ENCODE measurements at regions not wholly inside any gene's neighbourhood (a gene's known extent, or its start where the extent isn't known, plus 50 kb on each side); places are given as distances from the start of the nearest gene placed in this dataset.
"Not testable (repeated sequence)": the region's sequence is repeated elsewhere in the genome, so short reads cannot be mapped to it uniquely, and the experiment has no call there.

GRCh38 chr10:94251568-94251967 lies 111.2 kb downstream of the NOC3L start:
- Histone ChIP-seq H3K27me3 (replicated peaks; ENCODE audit: control insufficient read depth, insufficient read depth, low read length) (no peaks in the 10 kb centered on the region; the same call in 1 of the 2 replicates), H3K4me3 (replicated peaks; ENCODE audit: low read depth, low read length) (no peak overlapping the region), H3K36me3 (ENCODE audit: control insufficient read depth, insufficient read depth, low read length) (no peaks in the 10 kb centered on the region)
- no peak for TF ChIP-seq CTCF (IDR thresholded peaks at IDR 0.05; ENCODE audit: insufficient read depth, low read length, poor library complexity, severe bottlenecking)
- DNase-seq (ENCODE audit: extremely low read depth, insufficient read length), result no peak

GRCh38 chr10:94257407-94257806 lies 105.3 kb downstream of the NOC3L start:
- H3K4me3 ChIP-seq (replicated peaks; ENCODE audit: low read depth, low read length); DNase-seq (ENCODE audit: extremely low read depth, insufficient read length); H3K36me3 ChIP-seq (ENCODE audit: control insufficient read depth, insufficient read depth, low read length); H3K27me3 ChIP-seq (replicated peaks; ENCODE audit: control insufficient read depth, insufficient read depth, low read length): not testable (repeated sequence)

GRCh38 chr10:94260455-94260854 lies 102.3 kb downstream of the NOC3L start:
- Histone ChIP-seq H3K36me3 (ENCODE audit: control insufficient read depth, insufficient read depth, low read length) (no peaks in the 10 kb centered on the region), H3K4me3 (replicated peaks; ENCODE audit: low read depth, low read length) (no peak overlapping the region), H3K27me3 (replicated peaks; ENCODE audit: control insufficient read depth, insufficient read depth, low read length) (no peaks in the 10 kb centered on the region)
- DNase-seq (ENCODE audit: extremely low read depth, insufficient read length), result no peak
- no peak for TF ChIP-seq CTCF (IDR thresholded peaks at IDR 0.05; ENCODE audit: insufficient read depth, low read length, poor library complexity, severe bottlenecking)

- no peak for DNase-seq (ENCODE audit: extremely low read depth, insufficient read length)
- no peaks in the 10 kb centered on the region for H3K36me3 ChIP-seq (ENCODE audit: control insufficient read depth, insufficient read depth, low read length)
Measured at GRCh38 chr10:94264085-94264484, 98.7 kb downstream of the NOC3L start.

GRCh38 chr10:94266091-94266490 lies 96.6 kb downstream of the NOC3L start:
- TF ChIP-seq CTCF (IDR thresholded peaks at IDR 0.05; ENCODE audit: insufficient read depth, low read length, poor library complexity, severe bottlenecking), result no peak

More at GRCh38 chr10:94264085-94264484, 98.7 kb downstream of the NOC3L start:
- Histone ChIP-seq H3K4me3 (replicated peaks; ENCODE audit: low read depth, low read length) (no peak overlapping the region), H3K27me3 (replicated peaks; ENCODE audit: control insufficient read depth, insufficient read depth, low read length) (no peaks in the 10 kb centered on the region)
- no peak for TF ChIP-seq CTCF (IDR thresholded peaks at IDR 0.05; ENCODE audit: insufficient read depth, low read length, poor library complexity, severe bottlenecking)

GRCh38 chr10:94268652-94269051 lies 94.1 kb downstream of the NOC3L start:
- no peaks in the 10 kb centered on the region for H3K27me3 ChIP-seq (replicated peaks; ENCODE audit: control insufficient read depth, insufficient read depth, low read length)
- TF ChIP-seq CTCF (IDR thresholded peaks at IDR 0.05; ENCODE audit: insufficient read depth, low read length, poor library complexity, severe bottlenecking), result no peak
- no peaks in the 10 kb centered on the region for H3K36me3 ChIP-seq (ENCODE audit: control insufficient read depth, insufficient read depth, low read length)
- H3K4me3 ChIP-seq (replicated peaks; ENCODE audit: low read depth, low read length), result no peak overlapping the region
- no peak for DNase-seq (ENCODE audit: extremely low read depth, insufficient read length)

More at GRCh38 chr10:94266091-94266490, 96.6 kb downstream of the NOC3L start:
- DNase-seq (ENCODE audit: extremely low read depth, insufficient read length), result no peak
- H3K27me3 ChIP-seq (replicated peaks; ENCODE audit: control insufficient read depth, insufficient read depth, low read length), result no peaks in the 10 kb centered on the region
- no peak overlapping the region for H3K4me3 ChIP-seq (replicated peaks; ENCODE audit: low read depth, low read length)
- no peaks in the 10 kb centered on the region for H3K36me3 ChIP-seq (ENCODE audit: control insufficient read depth, insufficient read depth, low read length)
